Hepatocyte (in vitro differentiated cells): ENCODE measurements at regions not wholly inside any gene's neighbourhood (a gene's known extent, or its start where the extent isn't known, plus 50 kb on each side); places are given as distances from the start of the nearest gene placed in this dataset.

Experiments
- DNase-seq: peaks from one replicate; pipeline ENCODE4 v3.0.0-alpha.2; 2016; ENCODE audit warnings: low spot score
- H2AFZ ChIP-seq: fragments of 200-600 bp; sonication (generic); 2 replicates; pipeline ENCODE4 v1.6.0; 2016; ENCODE audit warnings: antibody characterized with exemption, mild to moderate bottlenecking
- H3K27ac ChIP-seq: fragments of 200-600 bp; sonication (generic); 2 replicates; pipeline ENCODE4 v1.5.1; 2016; ENCODE audit warnings: mild to moderate bottlenecking
- H3K27me3 ChIP-seq: fragments of 200-600 bp; sonication (generic); 2 replicates; pipeline ENCODE4 v1.6.1; 2016
- H3K36me3 ChIP-seq: fragments of 200-600 bp; sonication (generic); replicated peaks from 2 replicates; pipeline ENCODE4 v1.5.1; 2016; ENCODE audit warnings: low read depth; ENCODE audit not compliant: insufficient read depth
- H3K4me1 ChIP-seq: fragments of 200-600 bp; sonication (generic); 2 replicates; pipeline ENCODE4 v1.5.1; 2016; ENCODE audit warnings: mild to moderate bottlenecking, moderate library complexity; ENCODE audit not compliant: insufficient read depth
- H3K4me2 ChIP-seq: fragments of 200-600 bp; sonication (generic); 2 replicates; pipeline ENCODE4 v1.6.0; 2016
- H3K4me3 ChIP-seq: fragments of 200-600 bp; sonication (generic); 2 replicates; pipeline ENCODE4 v1.5.1; 2016; ENCODE audit warnings: mild to moderate bottlenecking
- H3K79me2 ChIP-seq: fragments of 200-600 bp; sonication (generic); 2 replicates; pipeline ENCODE4 v1.6.0; 2017; ENCODE audit warnings: mild to moderate bottlenecking
- H3K9me2 ChIP-seq: fragments of 200-600 bp; sonication (generic); replicated peaks from 2 replicates; pipeline ENCODE4 v1.6.0; 2017; ENCODE audit warnings: mild to moderate bottlenecking; ENCODE audit not compliant: insufficient read depth
- H3K9me3 ChIP-seq: fragments of 200-600 bp; sonication (generic); 2 replicates; pipeline ENCODE4 v1.5.1; 2016; ENCODE audit warnings: low read depth, mild to moderate bottlenecking
- H4K20me1 ChIP-seq: fragments of 200-600 bp; sonication (generic); 2 replicates; pipeline ENCODE4 v1.6.0; 2016; ENCODE audit warnings: mild to moderate bottlenecking; ENCODE audit not compliant: insufficient read depth, poor library complexity, severe bottlenecking
- CTCF ChIP-seq: fragments of 200-600 bp; sonication (generic); IDR thresholded peaks from 2 replicates; pipeline ENCODE4 v1.5.1; 2016; ENCODE audit warnings: antibody characterized with exemption, mild to moderate bottlenecking; ENCODE audit not compliant: poor library complexity
- EZH2 ChIP-seq: fragments of 200-600 bp; sonication (generic); IDR thresholded peaks from 2 replicates; pipeline ENCODE4 v1.6.1; 2016; ENCODE audit warnings: antibody characterized with exemption, mild to moderate bottlenecking, borderline replicate concordance
- EZH2phosphoT487 ChIP-seq: fragments of 200-600 bp; sonication (generic); IDR thresholded peaks from one replicate; pipeline ENCODE4 v1.6.1; 2018; ENCODE audit warnings: antibody characterized with exemption, mild to moderate bottlenecking, low read depth, moderate library complexity; ENCODE audit not compliant: unreplicated experiment, severe bottlenecking
- WGBS: methylation state at CpG from one replicate; pipeline ENCODE4 v1.1.6; 2016; ENCODE audit warnings: low lambda C conversion rate; ENCODE audit errors: missing lambda C conversion rate; 5-methylcytosine and 5-hydroxymethylcytosine counted together

- Histone ChIP-seq H3K36me3 (no peaks in the 10 kb centered on the region), H3K27ac (no peak overlapping the region), H3K9me3 (no peaks in the 10 kb centered on the region), H2AFZ (no peak overlapping the region), H3K4me2 (no peak overlapping the region), H3K4me1 (no peaks in the 10 kb centered on the region), H3K27me3 (peaks cover 7% of the 10 kb centered on the region), H3K9me2 (no peaks in the 10 kb centered on the region), H3K4me3 (no peak overlapping the region), H4K20me1 (no peaks in the 10 kb centered on the region), H3K79me2 (no peaks in the 10 kb centered on the region)
- DNase-seq = no peak
- TF ChIP-seq EZH2phosphoT487 (no peak), CTCF (no peak), EZH2 (no peak)
- 85% methylated on average over 5 of the region's 5 CpGs for WGBS
Observed at GRCh38 chr20:60502881-60503280, 544.7 kb downstream of the CDH26 start.

- Histone ChIP-seq H3K27me3 (peaks cover 15% of the 10 kb centered on the region), H4K20me1 (no peaks in the 10 kb centered on the region), H2AFZ (no peak overlapping the region), H3K79me2 (no peaks in the 10 kb centered on the region), H3K4me1 (no peaks in the 10 kb centered on the region), H3K27ac (no peak overlapping the region), H3K9me3 (no peaks in the 10 kb centered on the region), H3K36me3 (no peaks in the 10 kb centered on the region), H3K9me2 (no peaks in the 10 kb centered on the region), H3K4me3 (no peak overlapping the region), H3K4me2 (no peak overlapping the region)
- WGBS = 73% methylated on average over 3 of the region's 3 CpGs
- TF ChIP-seq CTCF (no peak), EZH2 (no peak), EZH2phosphoT487 (no peak)
- DNase-seq = no peak
Observed at GRCh38 chr20:60505423-60505822, 547.2 kb downstream of the CDH26 start.

GRCh38 chr20:60506061-60506460 is 547.8 kb downstream of the CDH26 start:
- no peak overlapping the region for H2AFZ ChIP-seq
- no peaks in the 10 kb centered on the region for H3K36me3 ChIP-seq
- H3K4me3 ChIP-seq = no peak overlapping the region
- no peak overlapping the region for H3K4me2 ChIP-seq
- no peaks in the 10 kb centered on the region for H3K9me2 ChIP-seq
- H3K27me3 ChIP-seq = peaks cover 15% of the 10 kb centered on the region
- H3K9me3 ChIP-seq = no peaks in the 10 kb centered on the region
- no peak overlapping the region for H3K27ac ChIP-seq
- H3K79me2 ChIP-seq = no peaks in the 10 kb centered on the region
- no peak for DNase-seq
- H4K20me1 ChIP-seq = no peaks in the 10 kb centered on the region
- H3K4me1 ChIP-seq = no peaks in the 10 kb centered on the region
- no peak for TF ChIP-seq CTCF
- no peak for TF ChIP-seq EZH2
- no peak for TF ChIP-seq EZH2phosphoT487
- WGBS = 93% methylated on average over 3 of the region's 3 CpGs

- no peaks in the 10 kb centered on the region for H3K4me1 ChIP-seq
- no peaks in the 10 kb centered on the region for H4K20me1 ChIP-seq
- H2AFZ ChIP-seq = no peak overlapping the region
- H3K4me3 ChIP-seq = no peak overlapping the region
- H3K27me3 ChIP-seq = peaks cover 15% of the 10 kb centered on the region
- no peak overlapping the region for H3K27ac ChIP-seq
- no peaks in the 10 kb centered on the region for H3K79me2 ChIP-seq
- TF ChIP-seq EZH2 = no peak
- TF ChIP-seq CTCF = no peak
- no peak for TF ChIP-seq EZH2phosphoT487
- no peaks in the 10 kb centered on the region for H3K36me3 ChIP-seq
- H3K4me2 ChIP-seq = no peak overlapping the region
- 75% methylated on average over 9 of the region's 9 CpGs for WGBS
- no peaks in the 10 kb centered on the region for H3K9me3 ChIP-seq
- no peaks in the 10 kb centered on the region for H3K9me2 ChIP-seq
- DNase-seq = no peak
Observed at GRCh38 chr20:60507087-60507694, 549.0 kb downstream of the CDH26 start.
